GM13977 (cell line): ENCODE measurements at regions not wholly inside any gene's neighbourhood (a gene's known extent, or its start where the extent isn't known, plus 50 kb on each side); places are given as distances from the start of the nearest gene placed in this dataset.

Source experiments
- DNase-seq: peaks from one replicate; pipeline ENCODE4 v3.0.0; 2012; ENCODE audit warnings: low spot score
- in situ Hi-C: fragments of 300-500 bp; cut with MboI; formaldehyde crosslinking; loops from one replicate; pipeline ENCODE4 v1.12.0; 2022; ENCODE audit warnings: low sequenced_read_pairs, low pct_unique_long_range_greater_than_20kb, mixed read lengths, inconsistent platforms; ENCODE audit not compliant: unreplicated experiment
- TF ChIP-seq, protein P1 (sequence below): IDR thresholded peaks from 2 replicates; pipeline ENCODE4 v1.5.1; 2012; ENCODE audit warnings: mild to moderate bottlenecking, control low read depth; ENCODE audit not compliant: insufficient read depth; ENCODE audit errors: extremely low read depth, missing control alignments

DNA sequence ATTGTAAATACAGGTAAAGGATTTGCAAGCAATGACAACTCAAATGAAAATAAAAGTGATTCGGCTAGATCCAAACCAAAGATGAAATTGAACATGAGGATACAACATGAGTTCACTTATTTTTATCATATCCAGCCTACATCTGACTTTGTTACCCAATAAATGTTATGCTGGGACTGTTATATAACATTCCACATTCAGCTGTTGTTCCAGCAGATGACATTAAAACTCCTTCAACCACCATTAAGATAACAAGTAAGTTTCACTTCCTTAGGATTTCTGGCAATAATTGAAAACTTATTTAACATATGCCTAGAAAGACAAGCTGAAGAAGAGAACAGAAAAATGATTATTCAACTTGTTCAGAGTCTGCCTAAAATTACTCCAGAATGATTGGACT lies 729.4 kb downstream of the CDH11 start:
- TF ChIP-seq, protein P1, sequence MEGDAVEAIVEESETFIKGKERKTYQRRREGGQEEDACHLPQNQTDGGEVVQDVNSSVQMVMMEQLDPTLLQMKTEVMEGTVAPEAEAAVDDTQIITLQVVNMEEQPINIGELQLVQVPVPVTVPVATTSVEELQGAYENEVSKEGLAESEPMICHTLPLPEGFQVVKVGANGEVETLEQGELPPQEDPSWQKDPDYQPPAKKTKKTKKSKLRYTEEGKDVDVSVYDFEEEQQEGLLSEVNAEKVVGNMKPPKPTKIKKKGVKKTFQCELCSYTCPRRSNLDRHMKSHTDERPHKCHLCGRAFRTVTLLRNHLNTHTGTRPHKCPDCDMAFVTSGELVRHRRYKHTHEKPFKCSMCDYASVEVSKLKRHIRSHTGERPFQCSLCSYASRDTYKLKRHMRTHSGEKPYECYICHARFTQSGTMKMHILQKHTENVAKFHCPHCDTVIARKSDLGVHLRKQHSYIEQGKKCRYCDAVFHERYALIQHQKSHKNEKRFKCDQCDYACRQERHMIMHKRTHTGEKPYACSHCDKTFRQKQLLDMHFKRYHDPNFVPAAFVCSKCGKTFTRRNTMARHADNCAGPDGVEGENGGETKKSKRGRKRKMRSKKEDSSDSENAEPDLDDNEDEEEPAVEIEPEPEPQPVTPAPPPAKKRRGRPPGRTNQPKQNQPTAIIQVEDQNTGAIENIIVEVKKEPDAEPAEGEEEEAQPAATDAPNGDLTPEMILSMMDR = no peak
- in situ Hi-C loops = no loop called here
- DNase-seq = no peak

DNA sequence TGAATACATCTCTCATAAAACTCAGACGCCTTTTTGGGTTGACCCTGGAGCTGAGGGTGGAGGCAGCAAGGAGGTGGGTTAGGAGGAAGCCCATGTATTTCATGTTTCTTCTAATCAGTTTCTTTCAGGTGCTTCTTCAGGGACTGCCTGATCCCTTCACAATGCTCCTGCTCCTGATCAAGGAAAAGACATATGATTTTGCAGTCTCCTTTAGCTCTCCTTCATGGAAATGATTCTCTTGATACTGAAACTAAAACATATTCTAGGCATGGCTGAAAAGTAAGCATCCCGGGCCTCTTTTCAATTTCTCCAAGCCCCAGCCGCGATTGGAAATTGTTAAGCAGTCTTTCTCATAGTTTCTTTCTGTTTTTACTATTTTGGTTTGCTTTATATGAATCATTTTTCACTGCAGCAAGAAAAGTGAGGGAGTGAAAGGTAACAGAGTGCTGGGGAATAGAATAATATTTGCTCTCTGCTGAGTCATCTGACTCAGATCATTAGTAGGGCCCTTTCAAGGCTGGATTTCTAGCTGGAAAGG lies 730.7 kb downstream of the CDH11 start:
- in situ Hi-C loops = no loop called here

DNA sequence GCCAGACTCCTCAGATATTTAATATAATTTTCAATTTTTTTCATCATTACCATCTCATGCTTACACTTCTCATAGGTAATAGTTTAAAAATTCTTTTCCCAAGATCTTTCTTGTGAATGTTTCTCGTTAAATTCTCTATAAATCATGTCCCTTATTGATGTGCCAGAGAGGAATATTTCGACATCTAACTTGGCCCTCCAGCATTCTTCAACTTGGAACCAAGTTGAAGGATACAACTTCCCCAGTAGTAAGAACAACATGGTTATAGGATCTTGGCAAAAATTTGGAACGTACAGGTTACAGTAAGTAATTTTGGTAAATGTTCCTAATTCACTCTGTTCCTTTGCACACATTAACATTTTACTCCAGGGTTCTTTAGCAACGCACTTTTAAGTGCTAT lies 731.8 kb downstream of the CDH11 start:
- no peak for DNase-seq

More for the DNA sequence above, 730.7 kb downstream of the CDH11 start:
- no peak for DNase-seq
- TF ChIP-seq, protein P1 = no peak

DNA sequence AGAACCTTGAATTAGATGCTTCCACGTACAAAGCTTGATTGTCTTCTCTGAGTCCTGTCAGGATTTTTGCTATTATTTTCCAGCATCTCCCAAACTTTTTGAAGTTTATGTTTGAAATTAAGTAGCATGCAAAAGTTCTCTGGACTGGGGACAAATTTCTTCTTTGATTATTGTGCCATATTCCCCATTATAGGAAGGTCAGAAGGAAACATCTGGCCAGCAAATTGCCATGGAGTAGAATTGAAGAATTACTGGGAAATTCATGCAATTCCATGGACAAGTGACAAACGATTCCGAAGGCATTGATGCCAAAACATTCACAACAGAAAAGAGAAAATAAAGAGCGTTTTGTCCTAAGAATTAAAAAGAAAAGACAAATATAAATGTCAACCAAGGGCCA lies 737.2 kb downstream of the CDH11 start:
- TF ChIP-seq, protein P1 = no peak
- in situ Hi-C loops = no loop called here
- DNase-seq = no peak

More for the DNA sequence above, 731.8 kb downstream of the CDH11 start:
- TF ChIP-seq, protein P1 = no peak
- in situ Hi-C loops = no loop called here

GRCh38 chr16:64381979-64382378 lies 739.9 kb downstream of the CDH11 start:
- TF ChIP-seq, protein P1 = no peak
- DNase-seq = no peak
- in situ Hi-C loops = no loop called here

DNA sequence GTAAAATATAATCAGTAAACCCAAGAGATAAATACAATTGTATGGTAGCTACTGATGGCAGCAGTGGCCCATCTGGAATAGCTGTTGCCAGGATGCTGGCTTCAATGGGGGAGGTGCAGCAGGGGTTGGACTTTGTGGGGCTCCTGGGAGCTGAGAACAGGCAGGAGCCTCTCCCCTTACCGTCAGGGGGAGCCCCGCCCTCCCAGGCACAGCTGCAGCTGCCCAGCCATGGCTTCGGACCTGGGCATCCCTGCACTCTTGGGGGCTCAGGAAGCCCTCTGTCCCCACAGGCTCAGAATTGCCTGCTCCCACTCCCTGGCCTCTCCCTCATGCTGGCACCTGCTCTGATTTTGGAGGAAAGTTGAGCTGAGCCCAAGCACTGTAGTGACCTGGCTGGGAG lies 741.1 kb downstream of the CDH11 start:
- TF ChIP-seq, protein P1 = no peak
- DNase-seq = no peak
- in situ Hi-C loops = no loop called here
